MCF 10A (cell line): ENCODE measurements at regions not wholly inside any gene's neighbourhood (a gene's known extent, or its start where the extent isn't known, plus 50 kb on each side); places are given as distances from the start of the nearest gene placed in this dataset.
A peak's percentile ranks its signal among the peaks of the same experiment; 100 is the strongest.
"Not testable (repeated sequence)": the region's sequence is repeated elsewhere in the genome, so short reads cannot be mapped to it uniquely, and the experiment has no call there.

ENCODE experiments used
- BruUV-seq: library from RNA; stranded (reverse); fragments of 400-500 nt; replicated peaks from 2 replicates; lab custom pipeline; 2021; lab: Mats Ljungman, UMichigan
- CTCF ChIA-PET: fragments of 300-600 bp; sonication (Branson Sonifier 250); formaldehyde crosslinking; extraction: SDS; loops from one replicate; lab custom pipeline; 2021; ENCODE audit warnings: antibody characterized with exemption, inconsistent platforms; lab: Yijun Ruan, JAX
- POLR2A ChIA-PET: fragments of 300-600, 350-650 bp; sonication (Branson Sonifier 250); formaldehyde crosslinking; extraction: SDS; loops from one replicate; lab custom pipeline; 2020; ENCODE audit warnings: antibody characterized with exemption, inconsistent platforms; lab: Yijun Ruan, JAX
- DNase-seq: peaks from one replicate; pipeline ENCODE4 v3.0.0-alpha.2; 2018; ENCODE audit not compliant: unreplicated experiment
- H3K27ac Mint-ChIP-seq: one replicate; pipeline ENCODE4 v1.8.0; 2022; ENCODE audit warnings: mild to moderate bottlenecking, low read depth, mixed read lengths; ENCODE audit not compliant: unreplicated experiment
- H3K27me3 Mint-ChIP-seq: one replicate; pipeline ENCODE4 v1.8.0; 2022; ENCODE audit warnings: mixed read lengths; ENCODE audit not compliant: insufficient read depth, unreplicated experiment
- H3K36me3 Mint-ChIP-seq: one replicate; pipeline ENCODE4 v1.8.0; 2022; ENCODE audit warnings: mild to moderate bottlenecking, moderate library complexity, mixed read lengths; ENCODE audit not compliant: insufficient read depth, unreplicated experiment
- H3K4me1 Mint-ChIP-seq: one replicate; pipeline ENCODE4 v1.8.0; 2022; ENCODE audit warnings: mixed read lengths; ENCODE audit not compliant: insufficient read depth, unreplicated experiment
- H3K4me3 Mint-ChIP-seq: one replicate; pipeline ENCODE4 v1.8.0; 2022; ENCODE audit warnings: mild to moderate bottlenecking, moderate library complexity, mixed read lengths; ENCODE audit not compliant: unreplicated experiment
- H3K9me3 Mint-ChIP-seq: one replicate; pipeline ENCODE4 v1.8.0; 2022; ENCODE audit warnings: mixed read lengths; ENCODE audit not compliant: unreplicated experiment
- intact Hi-C: fragments of 100-400 bp; cut with micrococcal nuclease; formaldehyde crosslinking; loops from 2 replicates; pipeline ENCODE4 v1.14.1; 2022
- TF ChIP-seq, protein P1 (sequence below): fragments of 200-600 bp; IDR thresholded peaks from one replicate; pipeline ENCODE4 v1.8.0; 2022; ENCODE audit warnings: antibody characterized with exemption, mild to moderate bottlenecking; ENCODE audit not compliant: unreplicated experiment

DNA sequence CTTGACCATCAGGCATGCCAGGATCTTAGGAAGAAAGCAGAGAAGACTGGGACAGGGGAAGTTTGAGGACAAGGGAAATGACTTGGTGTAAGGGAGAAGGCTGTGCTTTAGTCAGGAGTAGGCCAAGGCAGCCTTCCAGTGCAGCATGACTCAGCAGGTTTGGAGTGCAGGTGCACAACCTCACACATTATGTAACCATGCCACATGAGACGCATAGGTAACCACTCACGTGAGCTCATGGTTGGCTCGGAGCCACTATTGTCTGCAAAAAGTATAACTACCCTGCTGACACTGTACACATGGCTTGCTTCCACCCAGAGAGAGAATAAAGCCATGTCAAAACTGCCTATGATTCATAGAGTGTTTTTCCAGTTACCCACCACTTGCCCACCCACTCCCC lies 715.9 kb downstream of the SMARCA1 start:
- H3K27me3 Mint-ChIP-seq: no peaks in the 10 kb centered on the region
- no peaks in the 10 kb centered on the region for H3K9me3 Mint-ChIP-seq
- CTCF ChIA-PET: interaction anchor here (0.6 to 1.3 kb wide), 3 partner anchors 8 to 168 kb away, joined by 3 to 9 read pairs (median 3); no protein-coding TSS in a partner anchor
- TF ChIP-seq, protein P1, sequence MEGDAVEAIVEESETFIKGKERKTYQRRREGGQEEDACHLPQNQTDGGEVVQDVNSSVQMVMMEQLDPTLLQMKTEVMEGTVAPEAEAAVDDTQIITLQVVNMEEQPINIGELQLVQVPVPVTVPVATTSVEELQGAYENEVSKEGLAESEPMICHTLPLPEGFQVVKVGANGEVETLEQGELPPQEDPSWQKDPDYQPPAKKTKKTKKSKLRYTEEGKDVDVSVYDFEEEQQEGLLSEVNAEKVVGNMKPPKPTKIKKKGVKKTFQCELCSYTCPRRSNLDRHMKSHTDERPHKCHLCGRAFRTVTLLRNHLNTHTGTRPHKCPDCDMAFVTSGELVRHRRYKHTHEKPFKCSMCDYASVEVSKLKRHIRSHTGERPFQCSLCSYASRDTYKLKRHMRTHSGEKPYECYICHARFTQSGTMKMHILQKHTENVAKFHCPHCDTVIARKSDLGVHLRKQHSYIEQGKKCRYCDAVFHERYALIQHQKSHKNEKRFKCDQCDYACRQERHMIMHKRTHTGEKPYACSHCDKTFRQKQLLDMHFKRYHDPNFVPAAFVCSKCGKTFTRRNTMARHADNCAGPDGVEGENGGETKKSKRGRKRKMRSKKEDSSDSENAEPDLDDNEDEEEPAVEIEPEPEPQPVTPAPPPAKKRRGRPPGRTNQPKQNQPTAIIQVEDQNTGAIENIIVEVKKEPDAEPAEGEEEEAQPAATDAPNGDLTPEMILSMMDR: no peak
- no peak overlapping the region for H3K4me3 Mint-ChIP-seq
- BruUV-seq: no TSS peak
- POLR2A ChIA-PET: interaction anchor here (0.7 kb wide), 1 partner anchor 726 kb away, joined by 3 read pairs; no protein-coding TSS in a partner anchor
- H3K4me1 Mint-ChIP-seq: peaks cover 5% of the 10 kb centered on the region
- H3K27ac Mint-ChIP-seq: no peak overlapping the region
- peak; percentile 37 for DNase-seq
- no peaks in the 10 kb centered on the region for H3K36me3 Mint-ChIP-seq
- intact Hi-C loops: no loop called here

DNA sequence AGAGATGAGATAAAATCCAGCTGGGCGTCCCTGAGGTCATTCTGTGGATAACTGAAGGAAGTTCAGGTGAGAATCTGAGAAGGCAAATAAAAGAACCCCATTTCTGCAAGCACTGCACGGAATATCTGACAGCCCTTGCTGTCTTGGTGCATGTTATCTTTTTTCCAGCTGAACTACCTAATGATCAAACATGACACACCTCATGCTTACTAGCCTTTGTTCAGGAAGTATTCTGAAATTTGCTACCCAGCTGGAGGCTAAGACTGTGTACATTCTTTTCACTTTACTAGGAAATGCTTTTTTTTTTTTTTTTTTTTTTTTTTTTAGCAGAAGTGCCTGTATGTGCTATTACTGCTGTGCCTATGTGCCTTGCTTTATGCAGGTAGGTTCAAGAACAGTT lies 718.1 kb downstream of the SMARCA1 start:
- no peak for DNase-seq
- intact Hi-C loops: no loop called here
- no peaks in the 10 kb centered on the region for H3K27me3 Mint-ChIP-seq
- H3K4me1 Mint-ChIP-seq: peaks cover 5% of the 10 kb centered on the region
- ChIA-PET POLR2A (no interaction called here), CTCF (interaction anchor here (1.0 kb wide), 1 partner anchor 12 kb away, joined by 3 read pairs; no protein-coding TSS in a partner anchor)
- no peak overlapping the region for H3K27ac Mint-ChIP-seq
- BruUV-seq: no TSS peak
- TF ChIP-seq, protein P1: no peak
- no peaks in the 10 kb centered on the region for H3K36me3 Mint-ChIP-seq
- no peak overlapping the region for H3K4me3 Mint-ChIP-seq
- H3K9me3 Mint-ChIP-seq: no peaks in the 10 kb centered on the region

DNA sequence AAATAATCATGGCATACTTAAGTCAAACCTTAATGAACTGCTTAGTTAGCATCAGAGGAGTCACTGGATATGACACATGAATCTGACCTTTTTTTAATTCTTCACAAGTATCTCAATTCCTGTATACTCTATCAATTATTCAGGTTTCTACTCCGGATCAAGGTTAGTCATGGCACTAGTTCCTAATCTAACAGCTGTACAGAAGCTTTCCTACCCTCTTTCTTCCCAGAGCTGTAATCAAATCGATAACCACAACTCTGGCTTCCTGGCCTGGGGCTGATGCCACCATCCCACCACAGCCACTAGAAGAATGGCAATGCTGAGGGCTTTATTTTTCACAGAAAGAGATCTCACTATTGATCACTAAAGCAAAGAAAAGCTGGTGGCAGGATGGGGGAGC lies 718.5 kb downstream of the SMARCA1 start:
- no peak for DNase-seq
- CTCF ChIA-PET: interaction anchor here (0.6 kb wide), 1 partner anchor 423 kb away, joined by 4 read pairs; no protein-coding TSS in a partner anchor
- Mint-ChIP-seq H3K27ac (no peak overlapping the region), H3K9me3 (no peaks in the 10 kb centered on the region), H3K4me1 (peaks cover under 1% of the 10 kb centered on the region), H3K4me3 (no peak overlapping the region), H3K36me3 (no peaks in the 10 kb centered on the region), H3K27me3 (no peaks in the 10 kb centered on the region)
- no TSS peak for BruUV-seq
- TF ChIP-seq, protein P1: no peak
- intact Hi-C loops: no loop called here
- POLR2A ChIA-PET: no interaction called here

DNA sequence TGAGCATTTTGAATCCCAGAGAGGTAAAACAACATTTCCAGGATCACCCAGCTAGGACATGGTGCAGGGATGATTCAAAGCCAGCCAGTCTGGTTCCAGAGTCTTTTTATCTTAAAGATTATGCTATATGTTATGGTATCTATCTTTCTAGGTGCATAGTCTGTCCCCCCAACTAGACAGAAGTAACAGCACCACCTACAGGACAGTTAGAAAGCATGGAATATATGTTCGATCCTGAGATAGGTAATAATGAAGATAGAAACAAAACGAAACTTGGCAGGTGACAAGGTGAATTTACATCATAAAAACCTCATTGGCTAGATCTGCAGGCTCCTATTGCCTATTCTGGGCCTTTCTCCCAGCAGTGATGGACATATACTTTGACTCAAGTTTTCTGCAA lies 723.2 kb downstream of the SMARCA1 start:
- DNase-seq: peak; percentile 27
- TF ChIP-seq, protein P1: peak; percentile 10
- ChIA-PET POLR2A (interaction anchor here (0.6 kb wide), 1 partner anchor 38 kb away, joined by 6 read pairs; no protein-coding TSS in a partner anchor), CTCF (interaction anchor here (0.7 kb wide), 1 partner anchor 246 kb away, joined by 4 read pairs; no protein-coding TSS in a partner anchor)
- intact Hi-C loops: no loop called here
- no TSS peak for BruUV-seq
- no peaks in the 10 kb centered on the region for H3K27me3 Mint-ChIP-seq
- no peak overlapping the region for H3K4me3 Mint-ChIP-seq
- peaks cover 7% of the 10 kb centered on the region for H3K9me3 Mint-ChIP-seq
- no peaks in the 10 kb centered on the region for H3K4me1 Mint-ChIP-seq
- H3K27ac Mint-ChIP-seq: no peak overlapping the region
- no peaks in the 10 kb centered on the region for H3K36me3 Mint-ChIP-seq

DNA sequence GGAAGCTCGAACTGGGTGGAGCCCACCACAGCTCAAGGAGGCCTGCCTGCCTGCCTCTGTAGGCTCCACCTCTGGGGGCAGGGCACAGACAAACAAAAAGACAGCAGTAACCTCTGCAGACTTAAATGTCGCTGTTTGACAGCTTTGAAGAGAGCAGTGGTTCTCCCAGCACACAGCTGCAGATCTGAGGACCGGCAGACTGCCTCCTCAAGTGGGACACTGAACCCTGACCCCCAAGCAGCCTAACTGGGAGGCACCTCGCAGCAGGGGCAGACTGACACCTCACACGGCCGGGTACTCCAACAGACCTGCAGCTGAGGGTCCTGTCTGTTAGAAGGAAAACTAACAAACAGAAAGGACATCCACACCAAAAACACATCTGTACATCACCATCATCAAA lies 730.9 kb upstream of the ACTRT1 start:
- BruUV-seq, POLR2A ChIA-PET, H3K9me3 Mint-ChIP-seq, H3K27me3 Mint-ChIP-seq, CTCF ChIA-PET, H3K4me1 Mint-ChIP-seq, H3K36me3 Mint-ChIP-seq, H3K27ac Mint-ChIP-seq, H3K4me3 Mint-ChIP-seq, DNase-seq: not testable (repeated sequence)
- intact Hi-C loops: loop anchor here (5.0 kb wide), 1 partner anchor 531 kb away; no protein-coding TSS in a partner anchor
